SK-N-SH treated with all-trans-retinoic acid at 6 μM for 48 hours (cell line): ENCODE measurements at regions not wholly inside any gene's neighbourhood (a gene's known extent, or its start where the extent isn't known, plus 50 kb on each side); places are given as distances from the start of the nearest gene placed in this dataset.

Experiments used
- ATAC-seq: fragments of 200-7000 bp; cut with Tn5 transposase; 3 replicates; pipeline ENCODE4 v1.9.1; 2020; ENCODE audit warnings: mild to moderate bottlenecking, moderate library complexity
- ARNTL ChIP-seq: fragments of 450-650 bp; formaldehyde crosslinking; IDR thresholded peaks from 2 replicates; pipeline ENCODE4 v1.5.0; 2020; ENCODE audit warnings: low read depth, mild to moderate bottlenecking, moderate library complexity, borderline replicate concordance
- BACH2 ChIP-seq: fragments of 250-450 bp; sonication (Bioruptor Pico); IDR thresholded peaks from 2 replicates; pipeline ENCODE4 v1.9.0; 2021; ENCODE audit warnings: mild to moderate bottlenecking, borderline replicate concordance
- CREB5 ChIP-seq: fragments of 250-450 bp; sonication (Bioruptor Pico); IDR thresholded peaks from 2 replicates; pipeline ENCODE4 v1.5.1; 2020; ENCODE audit warnings: low read depth, mild to moderate bottlenecking, moderate library complexity
- CSDC2 ChIP-seq: fragments of 250-450 bp; sonication (Bioruptor Pico); IDR thresholded peaks from 2 replicates; pipeline ENCODE4 v1.5.0; 2020; ENCODE audit warnings: mild to moderate bottlenecking, moderate library complexity
- CSRNP3 ChIP-seq: fragments of 250-450 bp; sonication (Bioruptor Pico); IDR thresholded peaks from 2 replicates; pipeline ENCODE4 v1.5.1; 2021; ENCODE audit warnings: mild to moderate bottlenecking, moderate library complexity
- ESRRG ChIP-seq: fragments of 250-450 bp; sonication (Bioruptor Pico); IDR thresholded peaks from 2 replicates; pipeline ENCODE4 v1.6.1; 2021; ENCODE audit warnings: mild to moderate bottlenecking
- GLIS3 ChIP-seq: fragments of 250-450 bp; sonication (Bioruptor Pico); IDR thresholded peaks from 2 replicates; pipeline ENCODE4 v1.5.0; 2020; ENCODE audit warnings: mild to moderate bottlenecking, moderate library complexity
- ISL1 ChIP-seq: fragments of 250-450 bp; sonication (Bioruptor Pico); IDR thresholded peaks from 2 replicates; pipeline ENCODE4 v2.1.2; 2022; ENCODE audit warnings: mild to moderate bottlenecking, moderate library complexity
- OSR1 ChIP-seq: fragments of 250-450 bp; sonication (Bioruptor Pico); IDR thresholded peaks from 2 replicates; pipeline ENCODE4 v1.8.0; 2022; ENCODE audit warnings: moderate library complexity, mild to moderate bottlenecking, inconsistent platforms
- PATZ1 ChIP-seq: fragments of 250-450 bp; sonication (Bioruptor Pico); IDR thresholded peaks from 2 replicates; pipeline ENCODE4 v1.8.0; 2020; ENCODE audit warnings: mild to moderate bottlenecking, moderate library complexity, borderline replicate concordance
- PPARA ChIP-seq: fragments of 250-450 bp; sonication (Bioruptor Pico); IDR thresholded peaks from 2 replicates; pipeline ENCODE4 v1.5.0; 2020; ENCODE audit warnings: mild to moderate bottlenecking, borderline replicate concordance
- RARB ChIP-seq: fragments of 250-450 bp; sonication (Bioruptor Pico); IDR thresholded peaks from 2 replicates; pipeline ENCODE4 v1.8.0; 2021; ENCODE audit warnings: mild to moderate bottlenecking, moderate library complexity
- SNAI2 ChIP-seq: fragments of 250-450 bp; sonication (Bioruptor Pico); IDR thresholded peaks from 2 replicates; pipeline ENCODE4 v1.5.0; 2020; ENCODE audit warnings: mild to moderate bottlenecking, moderate library complexity
- TCF4 ChIP-seq: fragments of 250-450 bp; sonication (Bioruptor Pico); IDR thresholded peaks from 2 replicates; pipeline ENCODE4 v1.8.0; 2021; ENCODE audit warnings: mild to moderate bottlenecking, moderate library complexity, borderline replicate concordance
- TOX ChIP-seq: fragments of 250-450 bp; sonication (Bioruptor Pico); IDR thresholded peaks from 2 replicates; pipeline ENCODE4 v1.8.0; 2021; ENCODE audit warnings: mild to moderate bottlenecking, moderate library complexity, borderline replicate concordance
- TSHZ2 ChIP-seq: fragments of 250-450 bp; sonication (Bioruptor Pico); IDR thresholded peaks from 2 replicates; pipeline ENCODE4 v1.5.0; 2020; ENCODE audit warnings: mild to moderate bottlenecking, moderate library complexity
- ZC3H10 ChIP-seq: fragments of 250-450 bp; sonication (Bioruptor Pico); IDR thresholded peaks from 2 replicates; pipeline ENCODE4 v1.5.1; 2021; ENCODE audit warnings: mild to moderate bottlenecking, moderate library complexity
- ZFP3 ChIP-seq: fragments of 250-450 bp; sonication (Bioruptor Pico); IDR thresholded peaks from 2 replicates; pipeline ENCODE4 v1.5.0; 2020; ENCODE audit warnings: mild to moderate bottlenecking, moderate library complexity
- ZFP30 ChIP-seq: fragments of 450-650 bp; formaldehyde crosslinking; IDR thresholded peaks from 2 replicates; pipeline ENCODE4 v1.5.0; 2022; ENCODE audit warnings: mild to moderate bottlenecking, moderate library complexity
- ZNF565 ChIP-seq: fragments of 450-650 bp; formaldehyde crosslinking; conservative IDR thresholded peaks from 2 replicates; pipeline ENCODE4 v1.5.0; 2020; ENCODE audit warnings: low read depth, mild to moderate bottlenecking, moderate library complexity
- ZNF70 ChIP-seq: fragments of 450-650 bp; formaldehyde crosslinking; IDR thresholded peaks from 2 replicates; pipeline ENCODE4 v1.5.0; 2020; ENCODE audit warnings: mild to moderate bottlenecking, moderate library complexity
- ZNF8 ChIP-seq: fragments of 450-650 bp; formaldehyde crosslinking; IDR thresholded peaks from 2 replicates; pipeline ENCODE4 v1.5.0; 2020; ENCODE audit warnings: mild to moderate bottlenecking, moderate library complexity
- TF ChIP-seq, protein P1 (sequence below): fragments of 250-450 bp; sonication (Bioruptor Pico); IDR thresholded peaks from 2 replicates; pipeline ENCODE4 v1.8.0; 2021; ENCODE audit warnings: low read depth, mild to moderate bottlenecking, moderate library complexity, borderline replicate concordance

DNA sequence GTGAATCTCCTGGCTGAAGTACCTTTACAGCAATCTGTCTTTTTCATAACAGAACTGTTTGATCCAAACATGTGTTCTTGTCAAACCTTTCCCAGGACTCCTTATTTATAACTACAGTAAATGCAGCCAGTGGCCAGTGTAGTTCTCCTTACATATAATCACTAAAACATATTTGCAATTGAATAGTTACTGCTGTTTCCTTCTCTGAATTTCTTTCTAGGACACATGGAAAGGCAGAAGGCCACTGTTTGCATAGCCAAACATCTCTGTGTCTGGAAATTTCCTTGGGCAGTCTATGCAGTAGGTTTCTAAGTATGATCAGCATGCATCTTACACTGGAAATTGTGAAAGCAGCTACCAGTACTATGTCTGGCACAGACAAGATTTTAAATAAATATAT lies 57.4 kb upstream of the COL3A1 start:
- TF ChIP-seq ZFP3 (CRISPR knock-in tag), result no peak
- TF ChIP-seq OSR1, result no peak
- TF ChIP-seq TSHZ2 (CRISPR knock-in tag), result no peak
- no peak for TF ChIP-seq GLIS3 (CRISPR knock-in tag)
- TF ChIP-seq CSDC2 (CRISPR knock-in tag), result no peak
- no peak for TF ChIP-seq ZFP30 (CRISPR knock-in tag)
- TF ChIP-seq, protein P1, sequence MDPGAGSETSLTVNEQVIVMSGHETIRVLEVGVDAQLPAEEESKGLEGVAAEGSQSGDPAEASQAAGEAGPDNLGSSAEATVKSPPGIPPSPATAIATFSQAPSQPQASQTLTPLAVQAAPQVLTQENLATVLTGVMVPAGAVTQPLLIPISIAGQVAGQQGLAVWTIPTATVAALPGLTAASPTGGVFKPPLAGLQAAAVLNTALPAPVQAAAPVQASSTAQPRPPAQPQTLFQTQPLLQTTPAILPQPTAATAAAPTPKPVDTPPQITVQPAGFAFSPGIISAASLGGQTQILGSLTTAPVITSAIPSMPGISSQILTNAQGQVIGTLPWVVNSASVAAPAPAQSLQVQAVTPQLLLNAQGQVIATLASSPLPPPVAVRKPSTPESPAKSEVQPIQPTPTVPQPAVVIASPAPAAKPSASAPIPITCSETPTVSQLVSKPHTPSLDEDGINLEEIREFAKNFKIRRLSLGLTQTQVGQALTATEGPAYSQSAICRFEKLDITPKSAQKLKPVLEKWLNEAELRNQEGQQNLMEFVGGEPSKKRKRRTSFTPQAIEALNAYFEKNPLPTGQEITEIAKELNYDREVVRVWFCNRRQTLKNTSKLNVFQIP (CRISPR knock-in tag), result no peak
- no peak for TF ChIP-seq ESRRG (CRISPR knock-in tag)
- no peak for TF ChIP-seq SNAI2 (CRISPR knock-in tag)
- no peak for TF ChIP-seq CSRNP3
- no peak for TF ChIP-seq RARB
- no peak for TF ChIP-seq ZNF70 (CRISPR knock-in tag)
- TF ChIP-seq PPARA (CRISPR knock-in tag), result no peak
- no peak for TF ChIP-seq BACH2 (CRISPR knock-in tag)
- no peak for TF ChIP-seq TCF4
- no peak for TF ChIP-seq ZC3H10
- no peak for TF ChIP-seq ZNF8 (CRISPR knock-in tag)
- no peak for TF ChIP-seq ZNF565 (CRISPR knock-in tag)
- TF ChIP-seq PATZ1 (CRISPR knock-in tag), result no peak
- TF ChIP-seq CREB5 (CRISPR knock-in tag), result no peak
- ATAC-seq, result no peak

DNA sequence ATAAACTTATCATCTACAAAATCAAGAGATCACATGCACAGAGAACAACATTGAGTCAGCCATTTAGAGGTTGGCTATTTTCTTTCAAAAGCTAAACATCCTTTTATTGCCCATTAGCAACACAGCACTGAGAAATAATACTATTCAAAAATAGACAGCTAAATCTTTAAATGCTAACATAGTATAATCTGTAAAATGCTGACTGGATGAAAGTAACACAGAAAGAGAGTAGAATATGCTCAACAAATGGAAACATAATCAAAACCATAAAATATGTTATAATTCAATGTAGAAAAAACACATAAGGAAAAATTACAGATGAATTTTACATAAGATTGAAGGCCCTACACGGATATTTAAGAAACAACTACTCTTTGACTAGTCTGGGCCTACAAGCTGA lies 56.5 kb upstream of the COL3A1 start:
- TF ChIP-seq SNAI2 (CRISPR knock-in tag) (no peak), OSR1 (no peak), RARB (no peak), ARNTL (no peak), TOX (CRISPR knock-in tag) (no peak), ZNF8 (CRISPR knock-in tag) (no peak), ISL1 (CRISPR knock-in tag) (no peak), CSRNP3 (no peak), GLIS3 (CRISPR knock-in tag) (no peak), CREB5 (CRISPR knock-in tag) (no peak), TSHZ2 (CRISPR knock-in tag) (no peak), ESRRG (CRISPR knock-in tag) (no peak), PPARA (CRISPR knock-in tag) (no peak), ZNF70 (CRISPR knock-in tag) (no peak), TCF4 (no peak), ZC3H10 (no peak), ZFP3 (CRISPR knock-in tag) (no peak), BACH2 (CRISPR knock-in tag) (no peak)
- ATAC-seq, result no peak
